Brain microvascular endothelial cell (primary cell): ENCODE measurements at regions not wholly inside any gene's neighbourhood (a gene's known extent, or its start where the extent isn't known, plus 50 kb on each side); places are given as distances from the start of the nearest gene placed in this dataset.

Source experiments
- DNase-seq: peaks from one replicate; pipeline ENCODE4 v3.0.0-alpha.2; 2020
- H3K27ac ChIP-seq: fragments of 250-450 bp; sonication (Bioruptor Pico); 2 replicates; pipeline ENCODE4 v1.5.1; 2020; ENCODE audit warnings: mild to moderate bottlenecking, moderate library complexity
- H3K27me3 ChIP-seq: fragments of 250-450 bp; sonication (Bioruptor Pico); replicated peaks from 2 replicates; pipeline ENCODE4 v1.5.1; 2020; ENCODE audit warnings: mild to moderate bottlenecking
- H3K36me3 ChIP-seq: fragments of 250-450 bp; sonication (Bioruptor Pico); replicated peaks from 2 replicates; pipeline ENCODE4 v1.5.1; 2020; ENCODE audit warnings: mild to moderate bottlenecking
- H3K4me3 ChIP-seq: 2 replicates; pipeline ENCODE4 v1.5.1; 2011; ENCODE audit warnings: low read depth, mild to moderate bottlenecking, control low read depth, low read length, moderate library complexity
- CTCF ChIP-seq: IDR thresholded peaks from 2 replicates; pipeline ENCODE4 v1.5.1; 2011; ENCODE audit warnings: low read depth, mild to moderate bottlenecking, moderate library complexity, low read length, control low read depth, inconsistent platforms; ENCODE audit errors: missing control alignments
- in situ Hi-C: cut with HindIII; loops from 2 replicates; pipeline ENCODE4 v1.10.0; 2017; ENCODE audit warnings: low sequenced_read_pairs, low pct_ligation_motif_present

GRCh38 chrX:79080141-79080540, 64.3 kb upstream of the GPR174 start:
- no peak for TF ChIP-seq CTCF
- Histone ChIP-seq H3K27ac (no peak overlapping the region), H3K4me3 (no peak overlapping the region), H3K27me3 (no peaks in the 10 kb centered on the region), H3K36me3 (no peaks in the 10 kb centered on the region)
- peak; percentile 24 for DNase-seq
- in situ Hi-C loops = no loop called here

- Histone ChIP-seq H3K4me3 (no peak overlapping the region), H3K27me3 (no peaks in the 10 kb centered on the region), H3K27ac (no peak overlapping the region), H3K36me3 (no peaks in the 10 kb centered on the region)
- in situ Hi-C loops = no loop called here
- peak; percentile 12 for DNase-seq
- peak; percentile 50 for TF ChIP-seq CTCF
Observed at GRCh38 chrX:79081895-79082512, 62.5 kb upstream of the GPR174 start.

- H3K27ac ChIP-seq = no peak overlapping the region
Observed at GRCh38 chrX:79082899-79083298, 61.6 kb upstream of the GPR174 start.

GRCh38 chrX:79084923-79085322, 59.6 kb upstream of the GPR174 start:
- in situ Hi-C loops = no loop called here
- no peak for TF ChIP-seq CTCF

More at GRCh38 chrX:79082899-79083298, 61.6 kb upstream of the GPR174 start:
- Histone ChIP-seq H3K4me3 (no peak overlapping the region), H3K27me3 (no peaks in the 10 kb centered on the region), H3K36me3 (no peaks in the 10 kb centered on the region)
- TF ChIP-seq CTCF = no peak
- in situ Hi-C loops = no loop called here
- no peak for DNase-seq

DNA sequence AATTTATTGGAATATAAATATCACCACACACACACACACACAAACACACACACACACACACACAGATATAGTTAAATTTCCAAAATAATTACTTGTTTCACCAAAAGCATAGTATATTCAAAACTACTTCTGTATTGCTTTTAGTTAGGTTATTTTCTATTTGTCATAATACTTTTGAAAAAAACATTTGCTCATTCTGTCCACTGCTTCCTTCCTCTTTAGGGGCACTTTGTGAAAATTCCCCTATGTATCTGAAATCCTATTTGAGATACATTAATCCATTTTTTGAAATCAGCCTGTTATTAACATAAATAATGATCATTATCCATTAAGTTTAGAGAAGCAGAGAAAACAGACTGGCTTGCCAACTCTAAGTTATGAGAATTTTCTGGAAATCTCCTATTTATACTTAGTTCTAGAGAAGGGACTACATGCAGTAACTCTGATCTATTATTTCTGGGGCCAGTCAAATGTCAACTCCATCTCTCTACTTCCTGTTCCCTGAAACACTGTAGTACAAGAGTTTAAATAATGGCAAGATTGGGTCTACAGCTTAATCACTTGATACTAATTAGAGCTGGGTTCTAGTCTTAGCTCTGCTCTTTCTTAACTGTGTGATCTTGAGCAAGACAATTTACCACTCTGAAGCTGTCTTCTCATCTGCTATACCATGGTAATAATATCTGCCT, 54.4 kb upstream of the GPR174 start:
- no peak for TF ChIP-seq CTCF
- Histone ChIP-seq H3K27me3 (no peaks in the 10 kb centered on the region), H3K27ac (no peak overlapping the region), H3K4me3 (no peak overlapping the region), H3K36me3 (no peaks in the 10 kb centered on the region)
- in situ Hi-C loops = no loop called here
- no peak for DNase-seq

More at GRCh38 chrX:79084923-79085322, 59.6 kb upstream of the GPR174 start:
- DNase-seq = no peak
- Histone ChIP-seq H3K27me3 (no peaks in the 10 kb centered on the region), H3K36me3 (no peaks in the 10 kb centered on the region), H3K4me3 (no peak overlapping the region), H3K27ac (no peak overlapping the region)
